Posterior cingulate gyrus (tissue), 11 donors: ENCODE measurements at regions not wholly inside any gene's neighbourhood (a gene's known extent, or its start where the extent isn't known, plus 50 kb on each side); places are given as distances from the start of the nearest gene placed in this dataset.

ENCODE experiments used
- DNase-seq, 10 donors: peaks; one replicate each; pipeline versions ENCODE4 v3.0.0 to v3.0.0-alpha.2; 2020 to 2021; ENCODE audit warnings: mixed read lengths in 3 of 10
- intact Hi-C: fragments of 100-400 bp; cut with DNase I; formaldehyde crosslinking; loops from one replicate; pipeline ENCODE4 v1.15.1; 2023

DNA sequence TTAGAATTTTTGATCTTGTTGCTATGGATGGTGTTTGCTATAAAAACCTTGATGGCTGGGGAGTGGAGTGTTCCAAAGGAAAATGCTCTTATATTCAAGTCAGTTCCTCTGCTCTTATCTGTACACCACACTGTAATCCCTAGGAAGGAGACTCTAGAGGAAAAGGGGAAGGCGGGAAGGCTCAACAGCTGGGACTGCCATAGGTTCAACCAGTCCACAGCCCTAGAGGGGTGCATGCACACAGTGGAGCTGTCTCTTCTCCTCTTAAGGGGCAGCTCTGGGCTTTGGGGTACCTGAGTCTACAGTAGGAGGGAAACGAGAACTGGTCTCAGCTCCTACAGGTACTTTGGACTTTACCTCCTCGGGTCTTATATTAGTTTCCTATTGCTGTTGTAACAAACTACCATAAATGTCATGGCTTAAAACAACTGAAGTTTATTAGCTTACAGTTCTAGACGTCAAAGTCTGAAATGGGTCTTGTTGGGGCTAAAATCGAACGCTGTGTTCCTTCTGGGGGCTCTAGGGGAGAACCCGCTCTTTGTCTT, 77.2 kb upstream of the ZBED5 start:
- intact Hi-C loops = loop anchor here (10.0 kb wide), 1 partner anchor 330 kb away; no protein-coding TSS in a partner anchor
- DNase-seq = no peak

DNA sequence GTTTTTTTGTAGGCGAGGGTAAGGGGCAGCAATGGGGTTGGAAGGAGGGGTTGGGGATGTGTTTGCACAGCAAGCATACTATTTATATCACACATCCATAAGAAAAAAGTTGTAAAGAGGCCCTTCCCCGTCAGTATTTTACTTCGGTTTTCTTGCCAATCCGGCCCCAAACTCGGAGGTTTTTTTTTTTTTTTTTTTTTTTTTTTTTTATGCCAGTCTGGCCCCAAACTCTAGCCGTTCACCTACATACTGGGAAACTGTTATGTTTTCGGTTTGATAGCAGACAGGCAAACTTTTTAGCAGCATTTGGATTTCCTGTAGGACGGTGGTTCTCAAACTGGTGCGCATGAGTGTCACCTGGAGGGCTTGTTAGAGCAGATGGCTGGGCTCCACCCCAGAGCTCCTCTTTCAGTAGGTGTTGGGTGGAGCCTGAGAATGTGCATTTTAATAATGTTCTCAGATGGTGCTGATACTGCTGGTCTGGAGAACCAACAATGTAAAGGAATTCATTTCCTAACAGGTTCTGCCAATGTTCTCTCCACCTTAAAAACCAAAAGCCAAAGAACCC, 76.5 kb upstream of the ZBED5 start:
- DNase-seq = no peak
- intact Hi-C loops = loop anchor here (5.0 to 10.0 kb wide), 4 partner anchors 77 to 330 kb away; partner anchors contain the start of genes EIF4G2 and ZBED5

DNA sequence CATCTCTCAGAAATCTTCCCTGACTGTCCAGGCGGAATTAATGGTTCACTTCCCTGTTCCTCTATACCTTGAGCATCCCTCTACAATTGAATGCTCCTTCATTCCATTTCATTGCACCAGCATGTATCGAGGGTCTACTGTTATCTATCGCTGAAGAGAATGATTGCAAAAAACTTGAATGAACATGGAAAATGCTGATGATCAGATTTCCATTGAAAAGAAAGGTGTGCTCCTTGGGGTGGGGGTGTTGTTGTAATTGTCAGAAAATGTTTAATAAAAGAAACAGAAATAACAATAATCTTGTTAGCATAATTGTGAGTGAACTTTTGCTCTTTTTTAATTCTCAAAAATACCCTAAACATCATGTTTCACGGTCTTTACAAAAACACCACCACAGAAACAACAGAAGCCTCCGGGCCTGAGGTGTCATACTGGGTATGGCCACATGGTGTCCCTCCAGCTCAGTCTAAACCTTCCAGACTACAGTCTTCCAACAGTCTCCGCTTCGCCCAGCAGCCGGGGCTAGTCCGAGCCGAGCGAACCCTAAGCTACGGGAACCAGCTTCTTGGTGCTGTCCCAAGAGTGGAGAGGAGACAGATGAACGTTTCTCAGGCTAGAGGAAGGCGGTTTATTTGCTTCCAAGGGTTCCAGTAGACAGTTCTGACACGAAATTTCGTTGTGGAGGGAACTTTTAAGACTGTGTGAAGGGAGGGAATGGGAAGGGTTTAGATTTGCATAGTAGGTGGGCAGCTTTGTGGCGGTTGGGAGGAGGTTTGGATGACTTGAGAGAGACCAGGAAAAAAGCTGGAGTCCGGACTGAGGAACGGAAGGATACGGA, 75.8 kb upstream of the ZBED5 start:
- peak; percentile 86 to 98 (median 92) for DNase-seq
- intact Hi-C loops = loop anchor here (1.0 to 10.0 kb wide), 6 partner anchors 76 to 854 kb away; partner anchors contain the start of genes EIF4G2 and ZBED5

DNA sequence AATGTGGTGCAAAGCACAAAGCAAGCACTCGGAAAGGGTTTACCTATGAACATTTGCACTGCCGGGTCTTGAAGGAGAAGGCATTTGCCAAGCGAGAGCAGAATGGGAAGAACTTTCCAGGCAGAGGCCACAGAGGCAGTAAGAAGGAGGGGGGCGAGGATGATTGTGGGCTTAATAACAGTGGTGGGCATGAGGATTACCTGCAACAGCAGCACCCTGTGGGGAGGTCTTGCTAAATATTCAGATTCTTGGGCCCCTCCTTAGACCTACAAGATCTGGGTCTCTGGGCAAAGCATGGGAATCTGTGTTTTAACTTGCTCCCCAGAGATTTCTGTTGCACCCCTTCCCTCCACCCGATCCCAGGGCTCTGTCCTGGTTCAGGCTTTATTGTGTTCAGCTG, 75.1 kb upstream of the ZBED5 start:
- intact Hi-C loops = loop anchor here (1.0 to 10.0 kb wide), 6 partner anchors 76 to 854 kb away; partner anchors contain the start of genes EIF4G2 and ZBED5
- DNase-seq = no peak

DNA sequence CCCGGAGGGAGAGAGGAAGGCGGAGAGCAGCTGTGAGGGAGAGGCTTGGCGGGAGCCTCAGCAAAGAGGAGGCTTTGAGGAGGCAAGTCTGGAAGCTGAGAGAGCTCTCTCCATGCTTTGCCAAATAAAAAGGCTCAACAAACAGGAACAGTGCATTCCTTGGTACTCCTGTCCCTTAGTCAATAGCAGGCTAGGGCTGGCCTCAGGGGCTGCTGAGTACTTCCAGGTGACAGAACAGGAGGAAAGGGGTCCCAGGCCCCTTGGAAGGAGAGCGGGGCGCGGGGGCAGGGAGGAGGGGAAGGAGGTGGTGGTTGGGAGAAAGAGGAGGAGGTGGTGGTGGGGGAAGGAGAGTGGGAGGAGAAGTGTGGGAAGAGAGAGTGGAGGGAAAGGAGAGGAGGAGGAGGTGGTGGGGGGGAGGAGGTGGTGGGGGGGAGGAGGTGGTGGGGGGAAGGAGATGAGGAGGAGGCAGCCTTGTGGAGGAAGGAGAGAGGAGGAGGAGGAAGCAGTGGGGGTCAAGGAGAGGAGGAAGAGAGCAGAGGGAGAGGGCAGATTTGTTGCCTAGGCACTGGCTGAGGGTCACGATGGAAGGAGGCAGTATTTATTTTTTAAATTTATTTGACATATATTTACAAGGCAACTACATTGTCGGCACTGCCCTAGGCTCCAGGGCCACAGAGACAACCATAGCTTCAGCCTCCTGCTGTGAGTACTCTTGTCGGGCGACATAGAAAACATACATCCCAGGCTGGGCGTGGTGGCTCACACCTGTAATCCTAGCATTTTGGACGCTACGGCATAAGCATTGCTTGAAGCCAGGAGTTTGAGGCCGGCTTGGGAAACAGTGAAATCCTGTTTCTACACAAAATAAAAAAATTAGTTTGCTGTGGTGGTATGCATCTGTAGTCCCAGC, 74.2 kb upstream of the ZBED5 start:
- intact Hi-C loops = loop anchor here (5.0 to 10.0 kb wide), 4 partner anchors 75 to 333 kb away; partner anchors contain the start of genes EIF4G2 and ZBED5
- DNase-seq = peak in 5 of 10 donors; percentile 34 to 93 (median 63)

DNA sequence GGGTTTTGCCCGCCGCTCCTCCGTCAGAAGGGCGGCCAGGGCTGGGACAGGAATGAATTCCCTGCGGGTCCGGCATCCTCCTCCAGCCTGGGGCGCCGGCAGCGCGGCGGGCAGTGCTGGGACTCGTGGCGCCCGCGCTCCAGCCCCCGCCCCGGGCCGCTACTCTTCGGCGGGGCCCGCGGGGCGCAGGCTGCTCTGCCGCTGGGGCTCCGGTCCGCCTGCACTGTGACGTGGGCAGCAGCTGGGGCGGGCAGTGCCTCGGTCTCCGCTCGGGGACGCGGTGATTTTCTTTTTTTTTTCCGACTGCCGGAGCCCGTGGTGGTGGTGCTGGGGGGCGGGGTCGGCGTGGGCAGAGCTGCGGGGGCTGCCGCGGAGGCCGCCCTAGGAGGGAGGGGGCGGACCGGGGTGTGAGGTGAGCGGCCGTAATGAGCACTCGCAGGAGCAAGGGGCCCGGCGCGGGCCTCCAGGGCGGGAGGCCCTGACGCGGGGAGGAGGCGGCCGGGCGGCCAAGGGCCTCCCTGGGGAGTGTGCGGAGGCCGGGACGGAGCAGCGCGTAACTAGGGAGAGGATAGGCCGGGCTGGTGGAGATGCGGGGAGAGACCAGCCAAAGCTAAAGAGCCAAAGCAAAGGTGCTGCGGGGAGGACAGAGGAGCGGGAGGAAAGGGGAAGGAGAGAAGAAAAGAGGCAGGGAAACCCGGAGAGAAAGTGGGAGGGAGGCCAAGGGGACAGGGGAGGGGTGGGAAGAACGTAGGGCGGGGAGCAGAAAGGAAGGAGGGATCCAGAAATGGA, 73.3 kb upstream of the ZBED5 start:
- peak in 9 of 10 donors; percentile 46 to 94 (median 54) for DNase-seq
- intact Hi-C loops = loop anchor here (5.0 to 10.0 kb wide), 4 partner anchors 74 to 334 kb away; partner anchors contain the start of genes EIF4G2 and ZBED5

DNA sequence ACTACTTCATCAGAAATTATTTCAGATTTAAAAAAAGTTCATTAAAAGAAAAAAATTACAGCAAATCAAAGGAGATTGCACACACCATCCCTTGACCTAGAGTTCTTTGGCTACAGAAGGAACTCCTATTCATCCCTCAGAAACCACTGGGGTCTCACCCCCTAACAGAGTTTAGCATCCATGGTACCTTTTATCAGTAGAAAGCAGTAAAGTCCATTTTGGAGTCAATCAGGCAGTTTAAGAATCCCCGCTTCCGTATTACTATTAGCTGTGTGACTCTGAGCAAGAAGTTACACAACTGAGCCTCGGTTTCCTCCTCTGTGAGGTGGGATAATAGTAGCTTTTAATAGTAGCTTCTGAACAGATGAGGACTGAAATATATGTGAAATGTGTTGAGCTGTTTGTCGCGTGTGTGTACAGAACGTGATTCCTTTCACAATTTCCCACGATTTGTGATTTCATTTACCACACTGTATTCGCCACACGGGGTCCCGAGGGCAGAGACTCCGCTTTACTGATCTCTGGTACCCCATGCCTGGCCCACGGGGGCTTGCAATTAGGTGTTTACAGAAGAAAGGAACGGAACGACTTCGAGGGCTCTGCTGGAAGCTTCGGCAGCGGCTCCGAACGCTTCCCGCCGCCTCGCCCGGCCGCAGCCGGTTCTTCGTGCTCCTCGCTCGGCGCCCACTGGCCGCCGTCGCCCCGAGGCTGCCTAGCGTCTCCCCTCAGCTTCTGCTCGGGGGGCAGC, 72.5 kb upstream of the ZBED5 start:
- intact Hi-C loops = loop anchor here (5.0 to 10.0 kb wide), 4 partner anchors 73 to 334 kb away; partner anchors contain the start of genes EIF4G2 and ZBED5
- DNase-seq = peak in 3 of 10 donors; percentile 29 to 77 (median 30)

DNA sequence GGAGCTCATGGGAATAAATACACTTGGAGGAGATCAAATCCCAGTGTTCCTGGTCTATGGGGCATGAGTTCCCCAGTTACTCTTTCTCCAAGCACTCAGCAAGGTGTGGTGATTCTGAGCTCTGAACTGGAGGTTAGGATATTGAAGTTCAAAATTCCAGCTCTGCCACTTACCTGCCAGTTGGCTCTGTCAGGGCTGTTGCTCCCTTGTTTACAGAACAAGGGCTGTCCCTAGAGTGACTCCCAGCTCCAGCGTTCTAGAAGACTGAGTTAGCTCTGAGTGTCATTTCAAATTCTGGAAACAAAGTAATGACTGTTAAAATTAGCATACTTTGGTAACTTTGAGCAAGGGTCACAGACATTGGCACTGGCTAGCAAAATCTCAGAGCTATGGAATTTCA, 69.7 kb upstream of the ZBED5 start:
- no peak for DNase-seq
- intact Hi-C loops = no loop called here

DNA sequence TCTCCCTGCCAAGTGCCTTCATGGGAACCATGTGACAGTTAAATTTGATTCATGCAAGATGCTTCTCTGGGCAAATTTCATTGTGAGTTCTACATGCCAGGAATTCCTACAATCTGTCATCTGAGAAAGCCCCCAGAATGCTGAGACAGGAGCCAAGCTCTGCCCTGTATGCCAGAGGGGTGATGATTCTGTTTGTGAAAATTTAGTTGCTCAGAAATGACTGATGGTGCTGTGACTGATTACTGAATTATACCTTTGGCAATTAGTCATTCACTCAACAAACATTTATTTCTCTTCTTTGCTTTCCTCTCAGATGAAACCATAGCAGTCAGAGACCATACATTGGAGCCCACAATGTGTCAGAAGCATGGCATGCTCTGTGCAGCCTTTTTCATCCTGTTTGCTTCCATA, 69.0 kb upstream of the ZBED5 start:
- intact Hi-C loops = no loop called here
- DNase-seq = no peak

DNA sequence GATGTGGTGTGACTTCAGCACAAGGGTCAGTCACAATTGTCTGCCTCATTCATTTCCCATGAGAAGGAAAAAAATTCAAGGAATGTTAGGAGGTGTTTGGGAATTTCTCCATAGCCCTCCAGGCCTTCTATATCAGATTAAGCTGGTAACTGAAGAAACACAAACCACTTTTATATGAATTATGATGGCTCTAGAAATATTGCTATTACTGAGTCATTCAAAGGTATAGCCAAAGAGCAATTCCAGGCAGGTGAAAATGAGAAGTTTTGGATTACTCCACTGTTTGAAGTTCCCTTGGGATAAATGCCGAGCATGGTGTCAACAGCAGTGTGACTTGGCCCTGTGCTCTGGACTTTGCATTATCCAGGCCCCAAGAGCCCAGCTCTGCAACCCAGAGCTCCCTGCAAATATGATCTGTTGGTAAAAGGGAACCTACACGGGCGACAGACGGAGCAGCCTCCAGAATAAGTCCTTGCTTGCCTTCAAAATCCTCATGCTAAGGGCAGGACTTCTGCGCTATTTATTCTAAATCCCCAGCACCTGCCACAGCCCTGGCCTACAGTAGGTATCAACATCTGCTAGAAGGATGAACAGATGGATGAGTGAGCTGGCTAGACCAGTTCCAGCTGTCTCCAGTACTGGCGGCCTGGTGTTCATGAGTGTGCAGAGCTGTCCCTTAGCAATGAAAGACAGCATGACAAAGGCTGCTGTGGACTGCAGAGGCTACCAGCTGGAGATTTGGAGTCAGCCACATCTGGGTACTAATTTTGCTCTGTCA, 67.5 kb upstream of the ZBED5 start:
- intact Hi-C loops = no loop called here
- DNase-seq = no peak

DNA sequence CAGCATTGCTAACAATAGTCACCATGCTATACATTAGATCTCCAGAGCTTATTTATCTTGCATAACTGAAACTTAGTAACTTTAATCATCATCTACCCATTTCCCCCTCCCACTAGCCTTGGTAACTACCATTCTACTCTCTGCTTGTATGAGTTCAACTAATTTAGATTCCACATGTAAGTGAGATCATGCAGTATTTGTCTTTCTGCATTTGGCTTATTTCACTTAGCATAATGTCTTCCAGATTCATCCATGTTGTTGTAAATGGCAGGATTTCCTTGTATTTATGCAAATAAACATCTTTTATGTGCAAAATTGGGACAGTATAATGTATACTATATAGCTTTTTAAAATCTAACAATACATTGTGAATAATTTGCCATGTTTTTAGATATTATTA, 66.0 kb upstream of the ZBED5 start:
- intact Hi-C loops = no loop called here

DNA sequence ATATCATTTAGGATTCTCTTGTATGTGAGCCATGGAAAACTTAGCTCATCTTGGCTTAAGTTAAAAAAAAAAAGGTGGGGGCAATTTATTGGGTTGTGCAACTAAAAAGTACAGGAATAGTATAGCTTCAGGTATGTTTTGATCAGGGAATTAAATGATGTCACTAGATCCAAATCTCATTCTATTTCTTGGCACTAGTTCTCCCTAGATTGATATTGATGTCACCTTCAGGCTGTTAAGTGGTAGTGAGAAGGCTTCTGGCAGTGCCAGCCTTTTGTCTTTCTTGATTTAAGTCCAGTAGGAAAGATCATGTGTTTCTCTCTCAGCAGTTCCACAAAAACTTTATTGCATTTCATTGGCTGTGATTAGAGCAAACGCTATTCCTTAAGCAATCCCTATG, 65.0 kb upstream of the ZBED5 start:
- no peak for DNase-seq
- intact Hi-C loops = no loop called here

More for the DNA sequence above, 66.0 kb upstream of the ZBED5 start:
- DNase-seq = no peak

DNA sequence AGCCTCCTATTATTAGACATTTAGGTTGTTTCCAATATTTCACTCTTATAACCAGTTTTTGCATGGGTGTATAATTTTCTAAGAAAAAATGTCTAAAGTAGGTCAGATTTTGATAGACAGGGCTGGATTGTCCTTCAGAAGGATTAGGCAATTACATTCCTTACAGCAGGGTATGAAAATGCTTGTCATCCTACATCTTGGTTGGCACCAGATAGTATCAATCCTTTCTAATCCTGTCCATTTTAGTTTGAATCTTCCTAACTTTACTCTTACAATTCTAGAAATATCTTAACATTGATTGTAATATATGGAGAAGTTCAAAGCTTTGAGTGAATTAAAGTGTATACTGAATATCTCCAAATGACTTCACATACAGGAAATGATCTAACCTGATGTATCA, 63.0 kb upstream of the ZBED5 start:
- DNase-seq = no peak
- intact Hi-C loops = no loop called here

DNA sequence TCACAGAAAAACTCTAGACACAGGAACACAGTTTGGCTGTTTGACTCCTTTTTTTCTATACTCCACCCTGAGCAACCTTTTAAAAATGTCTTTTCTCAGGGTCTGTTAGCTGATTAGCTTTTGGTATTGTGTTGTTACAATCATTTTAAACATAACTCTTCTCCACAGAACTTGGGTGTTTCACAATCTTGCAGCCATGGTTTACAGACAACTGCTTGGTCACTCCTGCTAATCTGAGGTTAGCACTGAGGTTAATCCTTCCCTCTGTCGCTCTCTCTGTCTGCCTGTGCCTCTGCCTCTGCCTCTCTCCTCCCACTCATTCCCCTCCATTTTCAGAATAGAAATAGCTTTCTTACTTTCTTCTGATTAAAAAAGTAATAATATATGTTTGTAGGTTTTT, 62.4 kb upstream of the ZBED5 start:
- intact Hi-C loops = no loop called here

DNA sequence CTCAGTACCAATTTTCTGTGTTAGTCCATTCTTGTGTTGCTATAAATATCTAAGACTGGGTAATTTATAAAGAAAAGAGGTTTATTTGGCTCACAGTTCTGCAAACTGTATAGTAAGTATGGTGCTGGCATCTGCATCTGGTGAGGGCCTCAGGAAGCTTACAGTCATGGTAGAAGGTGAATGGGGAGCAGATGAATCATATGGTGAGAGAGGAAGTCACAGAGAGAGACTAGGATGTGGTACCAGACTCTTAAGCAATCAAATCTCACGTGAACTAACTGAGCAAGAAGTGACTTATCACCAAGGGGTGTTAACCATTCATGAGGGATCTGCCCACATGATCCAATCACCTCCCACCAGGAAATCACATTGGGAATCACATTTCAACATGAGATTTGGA, 60.8 kb upstream of the ZBED5 start:
- intact Hi-C loops = no loop called here

More for the DNA sequence above, 62.4 kb upstream of the ZBED5 start:
- DNase-seq = no peak

DNA sequence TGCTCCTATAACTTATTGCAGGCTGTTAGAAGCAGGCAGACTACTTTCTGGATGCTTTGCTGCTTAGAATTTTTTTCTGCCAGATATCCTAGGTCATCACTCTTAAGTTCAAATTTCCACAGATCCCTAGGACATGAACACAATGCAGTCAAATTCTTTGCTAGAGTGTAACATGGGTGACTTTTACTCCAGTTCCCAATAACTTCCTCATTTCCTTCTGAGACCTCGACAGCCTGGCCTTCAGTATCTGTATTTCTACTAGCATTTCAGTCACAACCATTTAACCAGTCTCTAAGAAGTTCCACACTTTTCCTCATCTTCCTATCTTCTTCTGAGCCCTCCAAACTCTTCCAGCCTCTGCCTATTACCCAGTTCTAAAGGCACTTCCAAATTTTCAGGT, 60.4 kb upstream of the ZBED5 start:
- no peak for DNase-seq
- intact Hi-C loops = no loop called here

More for the DNA sequence above, 60.8 kb upstream of the ZBED5 start:
- no peak for DNase-seq

DNA sequence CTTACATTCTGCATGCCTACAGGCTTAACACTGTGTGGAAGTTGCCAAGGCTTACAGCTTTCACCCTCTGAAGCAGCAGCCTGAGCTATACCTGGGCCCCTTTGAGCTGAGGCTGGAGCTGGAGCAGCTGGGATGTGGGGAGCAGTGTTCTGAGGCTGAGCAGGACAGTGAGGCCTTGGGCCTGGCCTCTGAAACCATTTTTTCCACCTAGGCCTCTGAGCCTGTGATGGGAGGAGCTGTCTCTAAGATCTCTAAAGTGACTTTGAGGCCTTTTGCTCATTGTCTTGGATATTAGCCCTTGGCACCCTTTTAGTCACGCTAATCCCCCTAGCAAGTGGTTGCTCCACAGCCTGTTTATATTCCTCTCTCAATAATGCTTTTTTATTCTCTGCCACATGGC, 59.9 kb upstream of the ZBED5 start:
- no peak for DNase-seq
- intact Hi-C loops = no loop called here

DNA sequence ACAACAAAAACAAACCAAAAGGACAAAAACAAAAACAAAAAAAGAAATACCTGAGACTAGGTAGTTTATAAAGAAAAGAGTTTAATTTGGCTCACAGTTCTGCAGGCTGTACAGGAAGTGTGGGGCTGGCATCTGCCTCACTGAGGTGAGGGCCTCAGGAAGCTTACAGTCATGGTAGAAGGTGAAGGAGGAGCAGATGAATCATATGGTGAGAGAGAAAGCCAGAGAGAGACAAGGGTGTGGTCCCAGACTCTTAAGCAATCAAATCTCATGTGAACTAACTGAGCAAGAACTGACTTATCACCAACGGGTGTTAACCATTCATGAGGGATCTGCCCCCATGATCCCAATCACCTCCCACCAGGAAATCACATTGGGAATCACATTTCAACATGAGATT, 58.8 kb upstream of the ZBED5 start:
- intact Hi-C loops = no loop called here
- DNase-seq = no peak
